Neural progenitor cell (in vitro differentiated cells): ENCODE measurements at regions not wholly inside any gene's neighbourhood (a gene's known extent, or its start where the extent isn't known, plus 50 kb on each side); places are given as distances from the start of the nearest gene placed in this dataset.
"Not testable (repeated sequence)": the region's sequence is repeated elsewhere in the genome, so short reads cannot be mapped to it uniquely, and the experiment has no call there.

Source experiments
- EZH2 ChIP-seq: fragments of 200-600 bp; sonication (generic); IDR thresholded peaks from 2 replicates; pipeline ENCODE4 v1.6.1; 2017; ENCODE audit warnings: antibody characterized with exemption, mild to moderate bottlenecking, moderate library complexity
- EZH2phosphoT487 ChIP-seq: fragments of 200-600 bp; sonication (generic); IDR thresholded peaks from 2 replicates; pipeline ENCODE4 v1.6.1; 2017; ENCODE audit warnings: antibody characterized with exemption
- TF ChIP-seq, protein P1 (sequence below): fragments of 200-600 bp; sonication (generic); IDR thresholded peaks from 2 replicates; pipeline ENCODE4 v1.5.1; 2017; ENCODE audit warnings: antibody characterized with exemption, mild to moderate bottlenecking

DNA sequence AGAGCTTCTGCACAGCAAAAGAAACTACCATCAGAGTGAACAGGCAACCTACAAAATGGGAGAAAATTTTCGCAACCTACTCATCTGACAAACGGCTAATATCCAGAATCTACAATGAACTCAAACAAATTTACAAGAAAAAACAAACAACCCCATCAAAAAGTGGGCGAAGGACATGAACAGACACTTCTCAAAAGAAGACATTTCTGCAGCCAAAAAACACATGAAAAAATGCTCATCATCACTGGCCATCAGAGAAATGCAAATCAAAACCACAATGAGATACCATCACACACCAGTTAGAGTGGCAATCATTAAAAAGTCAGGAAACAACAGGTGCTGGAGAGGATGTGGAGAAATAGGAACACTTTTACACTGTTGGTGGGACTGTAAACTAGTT lies 1439.7 kb downstream of the FSCB start:
- TF ChIP-seq, protein P1, sequence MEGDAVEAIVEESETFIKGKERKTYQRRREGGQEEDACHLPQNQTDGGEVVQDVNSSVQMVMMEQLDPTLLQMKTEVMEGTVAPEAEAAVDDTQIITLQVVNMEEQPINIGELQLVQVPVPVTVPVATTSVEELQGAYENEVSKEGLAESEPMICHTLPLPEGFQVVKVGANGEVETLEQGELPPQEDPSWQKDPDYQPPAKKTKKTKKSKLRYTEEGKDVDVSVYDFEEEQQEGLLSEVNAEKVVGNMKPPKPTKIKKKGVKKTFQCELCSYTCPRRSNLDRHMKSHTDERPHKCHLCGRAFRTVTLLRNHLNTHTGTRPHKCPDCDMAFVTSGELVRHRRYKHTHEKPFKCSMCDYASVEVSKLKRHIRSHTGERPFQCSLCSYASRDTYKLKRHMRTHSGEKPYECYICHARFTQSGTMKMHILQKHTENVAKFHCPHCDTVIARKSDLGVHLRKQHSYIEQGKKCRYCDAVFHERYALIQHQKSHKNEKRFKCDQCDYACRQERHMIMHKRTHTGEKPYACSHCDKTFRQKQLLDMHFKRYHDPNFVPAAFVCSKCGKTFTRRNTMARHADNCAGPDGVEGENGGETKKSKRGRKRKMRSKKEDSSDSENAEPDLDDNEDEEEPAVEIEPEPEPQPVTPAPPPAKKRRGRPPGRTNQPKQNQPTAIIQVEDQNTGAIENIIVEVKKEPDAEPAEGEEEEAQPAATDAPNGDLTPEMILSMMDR, result not testable (repeated sequence)
- TF ChIP-seq EZH2phosphoT487, EZH2: not testable (repeated sequence)
